22Rv1 (cell line): ENCODE measurements at regions not wholly inside any gene's neighbourhood (a gene's known extent, or its start where the extent isn't known, plus 50 kb on each side); places are given as distances from the start of the nearest gene placed in this dataset.

ENCODE experiments used
- CTCF ChIP-seq: fragments of 450-650 bp; IDR thresholded peaks from 2 replicates; pipeline ENCODE4 v1.5.1; 2017; ENCODE audit warnings: mild to moderate bottlenecking
- ZFX ChIP-seq: fragments of 450-650 bp; IDR thresholded peaks from 2 replicates; pipeline ENCODE4 v1.6.1; 2017; ENCODE audit warnings: antibody characterized with exemption, borderline replicate concordance

DNA sequence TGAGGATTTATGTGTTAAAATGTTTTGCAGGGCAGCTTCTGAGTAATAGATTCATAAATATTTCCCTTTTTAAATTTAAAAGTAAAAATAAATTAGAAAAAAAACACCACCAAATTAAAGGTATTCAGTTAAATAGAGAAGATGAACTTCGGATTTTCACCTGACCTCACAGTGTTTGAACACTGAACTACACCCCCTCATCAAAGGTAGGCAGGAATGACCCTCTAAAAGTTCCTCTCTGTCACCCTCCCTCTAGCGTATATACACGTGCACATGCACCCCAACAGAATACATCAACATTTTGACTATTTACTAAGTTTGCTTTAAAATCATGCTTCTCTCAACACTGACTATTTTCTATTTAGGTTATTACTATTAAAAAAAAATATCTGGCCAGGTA, 528.3 kb downstream of the QKI start:
- TF ChIP-seq CTCF: no peak
- no peak for TF ChIP-seq ZFX
